ENCODE measurements at regions not wholly inside any gene's neighbourhood (a gene's known extent, or its start where the extent isn't known, plus 50 kb on each side); places are given as distances from the start of the nearest gene placed in this dataset.
"Not testable (repeated sequence)": the region's sequence is repeated elsewhere in the genome, so short reads cannot be mapped to it uniquely, and the experiment has no call there.

- DNase-seq (ENCODE audit: low read depth in 2 of 2): no peak
Measured at GRCh38 chr6:170019818-170020583, 268.6 kb downstream of the ERMARD start.

- DNase-seq (ENCODE audit: low read depth in 2 of 2): no peak
Measured at GRCh38 chr6:170018936-170019817, 267.8 kb downstream of the ERMARD start.

- no peak for DNase-seq (ENCODE audit: low read depth in 2 of 2)
Measured at GRCh38 chr6:170018422-170018935, 267.1 kb downstream of the ERMARD start.

- no peak for DNase-seq (ENCODE audit: low read depth in 2 of 2)
Measured at GRCh38 chr6:170017603-170018320, 266.3 kb downstream of the ERMARD start.

GRCh38 chr6:170013815-170014214, 262.4 kb downstream of the ERMARD start:
- no peak for DNase-seq (ENCODE audit: low read depth in 2 of 2)

- DNase-seq (ENCODE audit: low read depth in 2 of 2): no peak
Measured at GRCh38 chr6:170012037-170012330, 260.6 kb downstream of the ERMARD start.

GRCh38 chr6:170011204-170012036, 260.0 kb downstream of the ERMARD start:
- DNase-seq (ENCODE audit: low read depth in 2 of 2): no peak

GRCh38 chr6:170010665-170011203, 259.3 kb downstream of the ERMARD start:
- DNase-seq (ENCODE audit: low read depth in 2 of 2): no peak

GRCh38 chr6:170008294-170008785, 256.9 kb downstream of the ERMARD start:
- DNase-seq (ENCODE audit: low read depth in 2 of 2): no peak

- no peak for DNase-seq (ENCODE audit: low read depth in 2 of 2)
Measured at GRCh38 chr6:170007468-170008293, 256.3 kb downstream of the ERMARD start.

- no peak for DNase-seq (ENCODE audit: low read depth in 2 of 2)
Measured at GRCh38 chr6:170006900-170007467, 255.6 kb downstream of the ERMARD start.

GRCh38 chr6:170006071-170006899, 254.9 kb downstream of the ERMARD start:
- DNase-seq (ENCODE audit: low read depth in 2 of 2): no peak

GRCh38 chr6:170005665-170006064, 254.2 kb downstream of the ERMARD start:
- DNase-seq (ENCODE audit: low read depth in 2 of 2): no peak

- no peak for DNase-seq (ENCODE audit: low read depth in 2 of 2)
Measured at GRCh38 chr6:170004585-170005210, 253.3 kb downstream of the ERMARD start.

GRCh38 chr6:170003451-170004160, 252.2 kb downstream of the ERMARD start:
- DNase-seq (ENCODE audit: low read depth in 2 of 2): no peak

GRCh38 chr6:170003027-170003426, 251.6 kb downstream of the ERMARD start:
- DNase-seq (ENCODE audit: low read depth in 2 of 2): no peak

GRCh38 chr6:170001782-170002181, 250.4 kb downstream of the ERMARD start:
- DNase-seq (ENCODE audit: low read depth in 2 of 2): not testable (repeated sequence)

Measured in stimulated activated CD8-positive, alpha-beta memory T cell treated with anti-CD3 and anti-CD28 coated beads, Interleukin-7, amount 100 ng/mL, for 1 hour (primary cell).